ENCODE measurements at regions not wholly inside any gene's neighbourhood (a gene's known extent, or its start where the extent isn't known, plus 50 kb on each side); places are given as distances from the start of the nearest gene placed in this dataset.
"Not testable (repeated sequence)": the region's sequence is repeated elsewhere in the genome, so short reads cannot be mapped to it uniquely, and the experiment has no call there.

GRCh38 chr4:30555775-30556174 is 164.4 kb upstream of the PCDH7 start:
- TF ChIP-seq, protein P1, sequence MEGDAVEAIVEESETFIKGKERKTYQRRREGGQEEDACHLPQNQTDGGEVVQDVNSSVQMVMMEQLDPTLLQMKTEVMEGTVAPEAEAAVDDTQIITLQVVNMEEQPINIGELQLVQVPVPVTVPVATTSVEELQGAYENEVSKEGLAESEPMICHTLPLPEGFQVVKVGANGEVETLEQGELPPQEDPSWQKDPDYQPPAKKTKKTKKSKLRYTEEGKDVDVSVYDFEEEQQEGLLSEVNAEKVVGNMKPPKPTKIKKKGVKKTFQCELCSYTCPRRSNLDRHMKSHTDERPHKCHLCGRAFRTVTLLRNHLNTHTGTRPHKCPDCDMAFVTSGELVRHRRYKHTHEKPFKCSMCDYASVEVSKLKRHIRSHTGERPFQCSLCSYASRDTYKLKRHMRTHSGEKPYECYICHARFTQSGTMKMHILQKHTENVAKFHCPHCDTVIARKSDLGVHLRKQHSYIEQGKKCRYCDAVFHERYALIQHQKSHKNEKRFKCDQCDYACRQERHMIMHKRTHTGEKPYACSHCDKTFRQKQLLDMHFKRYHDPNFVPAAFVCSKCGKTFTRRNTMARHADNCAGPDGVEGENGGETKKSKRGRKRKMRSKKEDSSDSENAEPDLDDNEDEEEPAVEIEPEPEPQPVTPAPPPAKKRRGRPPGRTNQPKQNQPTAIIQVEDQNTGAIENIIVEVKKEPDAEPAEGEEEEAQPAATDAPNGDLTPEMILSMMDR (IDR thresholded peaks at IDR 0.05; ENCODE audit: low read depth, low read length): no peak
- no peak for DNase-seq (ENCODE audit: extremely low read depth, low read depth)

DNA sequence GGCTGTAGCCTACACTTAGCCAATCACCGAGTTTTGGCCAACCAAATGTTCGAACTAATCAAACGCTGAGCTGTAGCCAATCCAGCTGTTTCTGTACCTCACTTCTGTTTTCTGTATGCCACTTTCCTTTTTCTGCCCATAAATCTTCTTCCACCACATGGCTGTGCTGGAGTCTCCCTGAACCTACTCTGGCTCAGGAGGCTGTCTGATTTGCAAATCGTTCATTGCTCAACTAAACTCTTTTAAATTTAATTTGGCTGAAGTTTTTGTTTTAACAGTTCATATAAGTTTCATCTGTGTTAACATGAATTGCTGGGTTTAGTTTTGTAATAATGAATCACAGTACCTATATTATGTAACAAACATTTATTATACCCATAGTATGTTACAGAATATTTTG is 160.7 kb upstream of the PCDH7 start:
- TF ChIP-seq, protein P1 (IDR thresholded peaks at IDR 0.05; ENCODE audit: low read depth, low read length): no peak
- no peak for DNase-seq (ENCODE audit: extremely low read depth, low read depth)

- TF ChIP-seq, protein P1 (IDR thresholded peaks at IDR 0.05; ENCODE audit: low read depth, low read length): no peak
- no peak for DNase-seq (ENCODE audit: extremely low read depth, low read depth)
Observed at GRCh38 chr4:30586850-30587249, 133.3 kb upstream of the PCDH7 start.

- not testable (repeated sequence) for DNase-seq (ENCODE audit: extremely low read depth, low read depth)
Observed at GRCh38 chr4:30589669-30590068, 130.5 kb upstream of the PCDH7 start.

DNA sequence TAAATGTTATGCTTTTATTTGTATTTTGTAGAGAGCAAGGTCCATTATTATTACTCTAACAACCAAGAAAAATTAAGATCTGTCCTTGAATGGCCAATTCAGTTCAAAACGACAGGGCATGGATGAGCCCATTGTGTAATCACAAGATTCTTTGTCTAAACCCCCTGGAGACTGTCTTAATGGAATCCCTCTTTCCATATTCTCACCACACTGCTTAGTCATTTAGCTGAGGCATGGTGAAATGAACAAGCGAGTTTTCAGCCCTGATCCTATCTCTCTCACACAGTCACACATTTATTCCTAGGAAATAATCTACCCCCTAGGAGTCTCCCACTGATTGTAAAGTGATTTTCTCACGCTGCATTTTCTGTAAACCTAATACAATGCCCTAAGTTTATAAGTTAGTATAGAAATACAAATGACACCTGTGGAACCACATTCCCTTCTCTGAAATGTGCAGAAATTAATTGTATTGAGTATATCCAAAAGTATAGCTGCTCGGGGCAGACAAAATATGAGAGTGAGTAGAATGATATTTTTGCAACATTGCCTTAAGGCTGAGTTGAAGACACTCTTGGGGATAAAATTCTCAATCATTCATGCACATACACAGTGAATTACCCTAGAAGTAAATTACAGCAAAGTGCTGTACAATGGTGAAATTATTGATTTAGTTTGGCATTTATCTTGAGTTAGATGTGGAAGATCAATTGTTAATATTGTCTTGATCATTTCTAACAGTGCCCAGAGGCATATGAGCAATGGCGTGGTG is 119.7 kb upstream of the PCDH7 start:
- no peak for DNase-seq (ENCODE audit: extremely low read depth, low read depth)
- TF ChIP-seq, protein P1 (IDR thresholded peaks at IDR 0.05; ENCODE audit: low read depth, low read length): no peak

GRCh38 chr4:30601070-30601865 is 118.9 kb upstream of the PCDH7 start:
- TF ChIP-seq, protein P1 (IDR thresholded peaks at IDR 0.05; ENCODE audit: low read depth, low read length): no peak

GRCh38 chr4:30605616-30606190 is 114.5 kb upstream of the PCDH7 start:
- TF ChIP-seq, protein P1 (IDR thresholded peaks at IDR 0.05; ENCODE audit: low read depth, low read length): no peak
- DNase-seq (ENCODE audit: extremely low read depth, low read depth): no peak

More at GRCh38 chr4:30601070-30601865, 118.9 kb upstream of the PCDH7 start:
- no peak for DNase-seq (ENCODE audit: extremely low read depth, low read depth)
